ENCODE measurements at regions not wholly inside any gene's neighbourhood (a gene's known extent, or its start where the extent isn't known, plus 50 kb on each side); places are given as distances from the start of the nearest gene placed in this dataset.

GRCh38 chr16:86195863-86196630, 297.1 kb downstream of the IRF8 start:
- no peak for TF ChIP-seq CTCF (conservative IDR thresholded peaks at IDR 0.05; ENCODE audit: low read depth, low read length)
- no peak for TF ChIP-seq EZH2phosphoT487 (IDR thresholded peaks at IDR 0.05; ENCODE audit: borderline replicate concordance, low read length)
- no peak for TF ChIP-seq EZH2 (IDR thresholded peaks at IDR 0.05; ENCODE audit: low read length, unreplicated experiment)

Data from PC-3 (cell line).